Stimulated activated CD4-positive, alpha-beta T cell treated with anti-CD3 and anti-CD28 coated beads, Interleukin-2, amount 100 ng/mL, for 48 hours (primary cell): ENCODE measurements at regions not wholly inside any gene's neighbourhood (a gene's known extent, or its start where the extent isn't known, plus 50 kb on each side); places are given as distances from the start of the nearest gene placed in this dataset.
"Not testable (repeated sequence)": the region's sequence is repeated elsewhere in the genome, so short reads cannot be mapped to it uniquely, and the experiment has no call there.

Source experiments
- DNase-seq, 2 donors: peaks; one replicate each; pipeline ENCODE4 v3.0.0-alpha.2; 2020

DNA sequence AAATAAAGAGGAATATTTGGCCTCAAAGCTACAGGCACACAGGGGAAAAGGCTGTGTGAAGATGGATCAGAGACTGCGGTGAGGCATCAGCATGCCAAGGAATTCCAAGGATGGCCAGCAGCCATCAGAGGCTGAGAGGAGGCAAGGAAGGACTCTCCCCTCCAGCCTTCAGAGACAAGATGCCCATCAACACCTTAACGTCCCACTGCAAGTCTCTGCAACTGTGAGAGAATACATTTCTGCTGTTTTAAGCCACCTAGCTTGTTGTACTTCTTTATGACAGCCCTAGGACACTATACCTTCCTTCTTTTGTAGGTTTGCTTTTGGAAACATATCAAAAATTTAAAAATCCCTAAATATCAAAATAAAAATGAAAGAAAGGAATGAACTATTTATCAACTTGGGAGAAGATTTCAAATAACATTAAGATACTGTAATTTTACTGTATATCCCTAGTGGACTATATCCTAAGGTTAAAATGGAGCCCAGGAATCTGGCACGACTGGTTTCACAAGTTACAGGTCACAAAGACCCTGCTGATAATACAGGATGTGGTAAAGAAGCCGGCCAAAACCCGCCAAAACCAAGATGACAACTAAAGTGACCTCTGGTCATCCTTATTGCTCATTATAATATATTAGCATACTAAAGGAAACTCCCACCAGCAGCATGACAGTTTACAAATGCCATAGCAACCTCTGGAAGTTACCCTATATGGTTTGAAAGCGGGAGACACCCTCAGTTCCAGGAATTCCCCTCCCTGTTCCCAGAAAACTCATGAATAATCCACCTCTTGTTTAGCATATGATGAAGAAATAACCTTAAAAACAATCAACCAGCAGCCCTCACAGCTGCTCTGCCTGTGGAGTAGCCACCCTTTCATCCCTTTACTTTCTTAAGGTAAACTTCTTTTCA, 185.2 kb downstream of the AVL9 start:
- DNase-seq = no peak

DNA sequence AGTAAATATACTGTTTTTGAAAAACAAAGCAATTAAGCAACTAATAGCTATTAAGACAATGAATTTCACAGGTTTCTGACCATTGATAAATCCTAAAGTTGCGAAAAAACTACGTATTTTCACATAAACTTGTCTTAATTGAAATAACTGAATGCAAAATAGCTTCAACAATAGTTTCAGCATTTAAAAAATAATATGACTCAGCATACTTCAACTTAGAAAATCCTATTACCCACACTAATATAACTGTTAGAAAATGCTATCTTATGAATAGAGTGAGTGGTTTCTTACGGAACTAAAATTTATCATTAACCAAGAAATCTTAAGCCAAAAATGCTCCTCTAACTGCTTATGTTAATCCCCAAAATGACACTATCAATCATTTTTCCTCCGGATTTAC, 183.9 kb downstream of the AVL9 start:
- DNase-seq = no peak

- no peak for DNase-seq
These were observed 182.3 kb downstream of the AVL9 start for GRCh38 chr7:32677593-32677992.

DNA sequence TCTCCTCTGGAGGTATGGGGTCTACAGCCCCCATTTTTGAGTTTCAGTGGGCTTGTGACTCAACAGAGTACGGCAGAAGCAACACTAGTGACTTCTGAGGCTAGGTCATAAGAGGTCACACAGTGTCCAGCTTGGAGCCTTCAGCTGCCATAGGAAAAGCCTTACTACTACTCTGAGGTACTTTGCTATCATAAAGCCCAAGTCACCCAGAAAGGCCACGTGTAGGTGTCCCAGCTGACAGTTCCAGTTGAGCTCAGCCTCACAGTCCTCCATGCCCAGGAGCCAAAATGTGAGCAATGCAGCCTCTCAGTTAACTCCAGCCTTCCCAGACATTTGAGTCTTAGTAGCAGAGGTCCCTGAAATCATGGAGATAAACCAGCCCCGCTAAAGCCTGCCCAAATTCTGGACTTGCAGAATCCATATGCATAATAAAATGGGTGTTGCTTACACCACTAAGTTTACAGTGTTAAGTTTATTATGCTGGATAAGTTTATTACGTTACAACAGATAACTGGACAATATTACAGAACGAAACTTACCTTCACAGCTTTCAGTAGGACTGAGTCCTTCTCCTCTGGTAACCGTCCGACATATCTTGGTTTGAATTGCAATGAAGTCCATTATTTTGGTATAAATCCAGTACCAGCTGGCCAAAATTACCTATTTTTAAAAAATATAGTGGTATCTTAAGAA, 181.1 kb downstream of the AVL9 start:
- no peak for DNase-seq

DNA sequence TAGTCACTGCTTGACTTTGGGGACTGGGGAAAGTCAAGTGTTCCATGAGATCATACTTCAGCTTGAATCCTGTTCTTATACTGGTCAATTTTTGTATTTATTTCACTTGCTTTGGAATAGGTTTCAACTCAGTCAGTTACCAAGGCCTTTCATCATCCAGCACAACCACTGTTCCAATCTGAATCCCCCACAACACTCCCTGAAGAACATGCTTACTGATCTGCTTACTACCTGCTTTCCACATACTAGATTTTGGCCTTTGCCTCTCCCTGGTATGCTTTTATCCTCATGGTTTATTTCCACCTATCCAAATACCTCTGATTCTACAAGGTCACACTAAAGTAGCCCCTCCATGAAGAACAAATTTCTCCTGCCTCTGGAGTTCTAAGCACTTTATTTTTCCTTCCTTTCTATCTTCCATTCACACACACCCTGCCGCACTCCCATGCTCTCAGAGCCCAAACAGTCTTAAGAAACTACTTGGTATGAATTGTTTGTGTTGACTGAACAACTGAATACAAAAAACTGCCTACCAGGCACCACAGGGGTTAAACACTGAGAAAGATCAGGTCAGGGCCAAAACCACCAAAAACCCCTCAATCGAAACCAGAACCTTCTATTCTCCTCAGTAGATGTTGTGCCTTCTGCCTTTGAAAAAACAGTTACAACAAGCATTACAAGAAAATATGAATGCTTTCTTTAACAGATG, 178.1 kb downstream of the AVL9 start:
- DNase-seq = no peak

DNA sequence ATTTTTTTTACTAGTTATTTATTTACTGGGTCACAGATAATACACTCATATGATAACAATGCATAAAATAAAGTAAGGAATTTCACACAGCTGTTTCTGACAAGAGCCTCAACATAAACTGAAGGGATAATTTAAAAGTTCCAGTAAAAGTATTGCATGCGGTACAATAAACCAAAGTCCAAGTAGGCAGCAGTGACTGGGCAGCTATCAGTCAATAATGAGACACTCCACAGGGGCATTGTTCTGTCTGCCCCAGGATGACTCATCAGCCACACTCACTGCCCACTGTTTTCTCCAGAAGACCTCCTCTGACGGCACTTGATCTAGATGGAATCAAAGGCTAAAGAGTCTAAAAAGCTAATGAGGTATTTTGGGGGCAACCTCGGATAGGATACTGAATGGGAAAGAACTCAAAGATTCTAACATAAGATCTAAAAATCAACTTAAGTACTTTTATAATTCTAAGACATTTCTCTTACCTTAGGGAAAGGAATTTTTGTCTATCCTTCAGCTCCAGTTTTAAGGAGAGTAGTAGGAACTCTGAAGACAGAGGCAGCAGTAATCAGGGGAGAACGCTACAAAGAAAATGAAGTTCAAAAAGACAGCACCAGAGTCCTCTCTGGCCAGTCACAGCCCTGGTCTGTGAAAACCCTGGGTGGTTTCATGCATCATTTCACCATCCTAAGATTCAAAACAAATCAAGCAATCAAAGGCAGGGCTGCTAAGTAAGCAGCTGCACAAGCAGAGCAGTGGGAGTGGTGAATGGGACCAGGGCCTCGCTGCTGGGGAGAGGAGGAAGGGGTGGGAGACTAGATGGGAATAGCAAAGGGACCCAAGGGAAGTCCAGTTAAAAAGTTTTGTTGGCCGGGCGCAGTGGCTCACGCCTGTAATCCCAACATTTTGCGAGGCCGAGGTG, 175.1 kb downstream of the AVL9 start:
- no peak for DNase-seq

- DNase-seq = not testable (repeated sequence)
These were observed 174.0 kb downstream of the AVL9 start for GRCh38 chr7:32669173-32669870.

DNA sequence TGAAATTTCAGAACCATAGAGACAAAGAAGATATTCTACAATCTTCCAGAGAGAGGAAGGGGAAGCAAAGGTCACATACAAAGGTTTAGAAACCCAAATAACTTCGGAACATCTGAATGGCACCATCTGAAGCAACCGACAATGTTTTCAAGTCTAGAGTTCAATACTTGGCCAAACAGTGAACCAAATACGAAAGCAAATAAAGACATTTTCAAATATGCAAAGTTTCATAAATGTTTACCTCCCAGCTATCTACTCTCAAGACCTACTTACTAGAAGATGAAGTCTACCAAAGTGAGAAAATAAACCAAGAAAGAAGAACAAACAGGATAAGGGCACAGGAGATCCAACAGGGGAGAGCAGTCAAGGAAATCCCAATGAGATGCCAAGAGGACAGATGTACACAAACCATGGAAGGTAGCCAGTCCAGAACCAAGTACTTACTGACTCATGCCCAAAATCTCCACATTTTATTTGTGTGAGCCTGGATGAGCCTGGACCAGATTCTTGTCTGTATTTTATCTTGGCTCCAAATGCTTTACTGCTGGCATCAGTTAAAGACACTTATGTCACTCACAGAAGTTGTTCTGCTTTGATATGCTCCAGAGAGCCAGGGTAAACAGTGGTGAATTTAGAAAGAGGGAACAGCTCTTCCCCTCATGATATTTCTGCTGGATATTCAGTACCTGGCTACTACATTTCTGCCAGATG, 173.3 kb downstream of the AVL9 start:
- not testable (repeated sequence) for DNase-seq

GRCh38 chr7:32667586-32667985, 172.3 kb downstream of the AVL9 start:
- not testable (repeated sequence) for DNase-seq

- not testable (repeated sequence) for DNase-seq
These were observed 168.5 kb downstream of the AVL9 start for GRCh38 chr7:32663805-32664211.

GRCh38 chr7:32662509-32662908, 167.2 kb downstream of the AVL9 start:
- DNase-seq = not testable (repeated sequence)

DNA sequence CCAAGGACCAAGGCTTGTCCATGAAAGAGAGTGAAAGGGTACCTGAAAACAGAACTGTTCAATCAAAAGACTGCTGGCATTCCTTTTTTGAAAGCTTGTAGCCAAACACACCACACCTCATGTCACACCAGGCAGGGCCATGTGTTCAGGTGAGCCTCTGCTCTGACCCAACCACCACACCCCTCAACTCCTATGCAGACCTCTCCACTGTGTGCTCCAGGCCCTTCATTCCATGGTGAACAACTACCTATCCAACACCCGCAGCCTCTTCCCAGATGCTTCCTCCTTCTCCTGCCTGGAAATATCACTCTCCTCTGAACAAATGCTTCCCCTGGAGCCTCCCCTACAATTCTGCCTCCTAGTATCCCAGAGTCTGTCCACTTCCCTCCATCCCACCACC, 166.6 kb downstream of the AVL9 start:
- DNase-seq = no peak

DNA sequence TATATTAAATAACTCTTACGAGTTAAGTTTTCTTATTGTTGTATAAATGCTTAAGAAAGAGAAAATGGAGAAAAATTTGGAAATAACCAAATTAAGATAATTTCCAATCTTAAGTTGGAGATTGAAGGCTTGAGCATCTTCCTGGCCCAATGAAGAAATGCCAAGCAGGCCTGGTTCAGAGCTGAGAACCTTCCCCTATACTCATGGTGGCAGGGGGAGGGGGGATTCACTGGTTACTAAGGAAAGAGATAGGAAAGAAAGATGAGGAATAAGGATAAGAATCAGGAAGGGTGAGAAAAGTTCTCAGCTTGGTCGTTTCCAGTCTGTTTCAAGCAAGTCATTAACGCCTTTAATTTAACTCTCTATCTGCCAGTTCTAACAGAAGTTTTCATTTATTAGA, 166.2 kb downstream of the AVL9 start:
- no peak for DNase-seq

DNA sequence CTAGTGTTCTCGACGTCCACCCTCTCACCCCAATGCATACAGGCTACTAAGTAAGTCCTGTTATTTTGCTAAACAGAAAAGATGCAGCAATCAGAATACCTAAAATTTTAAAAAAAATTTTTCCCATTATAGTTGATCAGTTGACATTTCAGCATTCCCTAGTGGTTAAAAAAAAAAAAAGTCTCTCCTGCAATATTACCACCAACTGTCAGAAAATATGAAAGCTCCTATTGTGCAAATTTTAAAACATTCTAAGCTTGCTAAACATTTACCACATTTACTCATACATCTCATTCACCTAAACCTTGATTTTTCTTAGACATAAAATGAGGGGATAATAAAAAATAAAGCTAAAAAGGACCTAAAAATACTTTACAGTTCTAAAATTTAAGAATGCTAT, 165.6 kb downstream of the AVL9 start:
- no peak for DNase-seq

- DNase-seq = no peak
These were observed 164.6 kb downstream of the AVL9 start for GRCh38 chr7:32659853-32660252.

DNA sequence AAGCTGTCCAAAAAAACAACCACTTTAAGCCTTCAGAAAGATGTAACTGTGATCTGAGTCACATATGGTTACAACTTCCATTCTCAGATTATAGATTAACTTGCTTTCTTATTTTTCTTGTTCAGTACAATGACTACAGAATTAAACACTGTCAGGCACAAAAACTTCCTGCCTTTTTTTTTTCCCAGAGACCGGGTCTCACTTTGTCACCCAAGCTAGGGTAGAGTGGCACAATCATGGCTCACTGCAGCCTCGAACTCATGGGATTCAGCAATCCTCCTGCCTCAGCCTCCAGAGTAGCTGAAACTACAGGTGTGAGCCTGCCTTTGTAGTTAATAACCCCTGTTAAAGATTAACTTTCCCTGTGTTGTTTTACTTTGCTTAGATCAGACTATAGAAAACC, 163.2 kb downstream of the AVL9 start:
- no peak for DNase-seq

GRCh38 chr7:32658034-32658433, 162.7 kb downstream of the AVL9 start:
- DNase-seq = no peak

DNA sequence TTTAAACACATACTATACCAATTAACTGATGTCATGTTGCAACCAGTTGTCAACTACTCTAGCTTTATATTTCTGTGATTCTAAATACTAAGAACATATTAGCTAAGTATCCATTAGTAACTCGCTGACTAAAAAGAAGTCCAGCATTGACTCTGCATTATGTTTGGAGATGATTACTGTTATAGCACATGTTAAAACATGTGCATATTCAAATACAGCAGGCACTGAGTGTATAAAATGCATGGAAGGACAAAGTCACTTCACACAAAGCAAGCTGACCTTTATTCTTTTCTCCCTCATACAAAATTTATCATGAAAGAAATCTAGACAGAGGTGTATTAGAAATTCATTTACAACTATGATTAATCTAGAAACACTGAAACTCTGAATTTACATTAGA, 159.3 kb downstream of the AVL9 start:
- not testable (repeated sequence) for DNase-seq

DNA sequence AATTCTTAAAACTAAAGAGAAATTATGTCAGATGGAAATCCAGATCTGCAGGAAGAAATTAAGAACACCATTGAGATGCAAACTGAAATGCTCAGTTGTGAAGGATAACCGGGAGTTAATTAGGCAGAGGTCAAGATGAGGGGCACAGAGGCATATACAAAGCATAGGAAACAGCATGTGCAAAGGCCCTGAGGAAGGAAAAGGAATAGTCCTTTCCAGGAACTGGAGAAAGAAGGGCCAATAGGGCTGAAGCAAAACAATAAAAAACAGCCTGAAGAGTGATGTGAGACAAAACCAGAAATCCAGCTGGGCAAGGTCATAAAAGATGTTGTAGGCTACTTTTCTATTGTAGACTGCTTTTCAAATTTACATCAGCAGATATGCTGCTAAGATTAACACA, 155.1 kb downstream of the AVL9 start:
- not testable (repeated sequence) for DNase-seq

GRCh38 chr7:32648408-32649156, 153.3 kb downstream of the AVL9 start:
- DNase-seq = no peak
